Activated naive CD8-positive, alpha-beta T cell treated with anti-CD3 and anti-CD28 coated beads, Interleukin-2, amount 50 U/mL, for 24 hours (primary cell): ENCODE measurements at regions not wholly inside any gene's neighbourhood (a gene's known extent, or its start where the extent isn't known, plus 50 kb on each side); places are given as distances from the start of the nearest gene placed in this dataset.
A peak's percentile ranks its signal among the peaks of the same experiment; 100 is the strongest.
"Not testable (repeated sequence)": the region's sequence is repeated elsewhere in the genome, so short reads cannot be mapped to it uniquely, and the experiment has no call there.

ENCODE experiments used
- ATAC-seq: fragments of 150-1000 bp; cut with Tn5 transposase; one replicate; pipeline ENCODE4 v1.10.0; 2021
- DNase-seq: peaks from one replicate; pipeline ENCODE4 v3.0.0; 2021
- H3K27ac Mint-ChIP-seq: one replicate; pipeline ENCODE4 v1.8.0; 2021; ENCODE audit warnings: mild to moderate bottlenecking, mixed read lengths
- H3K27me3 Mint-ChIP-seq: one replicate; pipeline ENCODE4 v1.8.0; 2021; ENCODE audit warnings: mixed read lengths
- H3K36me3 Mint-ChIP-seq: one replicate; pipeline ENCODE4 v1.8.0; 2021; ENCODE audit warnings: low read depth, mixed read lengths
- H3K4me1 Mint-ChIP-seq: one replicate; pipeline ENCODE4 v1.8.0; 2021; ENCODE audit warnings: mixed read lengths
- H3K4me3 Mint-ChIP-seq: one replicate; pipeline ENCODE4 v1.8.0; 2021; ENCODE audit warnings: mild to moderate bottlenecking, moderate library complexity, mixed read lengths
- H3K9me3 Mint-ChIP-seq: one replicate; pipeline ENCODE4 v1.8.0; 2021; ENCODE audit warnings: mixed read lengths

DNA sequence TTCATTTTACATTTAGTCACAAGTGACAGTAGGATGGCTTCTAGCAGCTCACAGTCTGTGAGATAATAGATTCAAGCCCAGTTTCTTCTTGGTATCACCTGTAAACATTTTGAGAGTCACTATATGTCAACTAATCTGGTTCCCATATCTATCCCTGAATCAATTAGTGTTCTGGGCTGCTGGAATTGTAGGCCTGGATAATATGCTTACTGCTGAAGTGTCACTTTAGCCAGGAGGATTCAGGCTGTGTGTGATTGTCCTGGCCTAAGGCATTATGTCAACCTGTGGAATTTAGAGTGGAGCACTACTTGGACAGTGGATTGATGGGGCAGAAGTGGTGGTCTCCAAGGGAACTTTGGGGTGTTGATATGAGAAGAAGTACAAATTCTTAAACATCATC is 1071.8 kb upstream of the CITED2 start:
- no peaks in the 10 kb centered on the region for H3K9me3 Mint-ChIP-seq
- no peak overlapping the region for H3K27ac Mint-ChIP-seq
- H3K4me3 Mint-ChIP-seq, result no peak overlapping the region
- H3K36me3 Mint-ChIP-seq, result no peaks in the 10 kb centered on the region
- no peaks in the 10 kb centered on the region for H3K27me3 Mint-ChIP-seq
- DNase-seq, result no peak
- ATAC-seq, result no peak
- H3K4me1 Mint-ChIP-seq, result no peaks in the 10 kb centered on the region

DNA sequence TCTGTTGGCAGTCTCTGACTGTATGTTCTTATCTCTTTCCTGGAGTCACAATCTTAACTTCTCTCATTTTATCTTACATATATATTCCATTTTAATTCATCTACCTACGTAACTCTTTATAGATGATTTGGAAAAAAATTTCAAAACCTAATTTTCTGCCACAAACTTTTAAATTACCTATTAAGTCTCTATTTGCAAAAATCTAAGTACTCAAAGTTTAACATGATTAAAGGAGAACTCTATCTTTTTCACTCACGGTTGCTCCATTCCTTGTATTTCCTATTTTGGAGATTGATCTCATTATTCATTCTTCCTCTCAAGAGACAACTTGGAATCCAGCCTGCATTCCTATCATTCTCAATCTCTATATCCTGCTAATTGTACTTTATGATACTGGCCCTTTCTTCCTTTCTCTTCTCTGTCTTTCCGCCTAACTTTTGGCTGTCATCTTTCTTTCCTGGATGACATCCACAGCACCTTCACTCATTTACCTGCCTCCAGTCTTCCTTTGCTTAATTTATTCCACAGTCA is 1071.1 kb upstream of the CITED2 start:
- Mint-ChIP-seq H3K9me3 (no peaks in the 10 kb centered on the region), H3K4me1 (no peaks in the 10 kb centered on the region), H3K36me3 (no peaks in the 10 kb centered on the region), H3K27me3 (no peaks in the 10 kb centered on the region), H3K4me3 (no peak overlapping the region), H3K27ac (no peak overlapping the region)
- DNase-seq, result no peak
- ATAC-seq, result no peak

DNA sequence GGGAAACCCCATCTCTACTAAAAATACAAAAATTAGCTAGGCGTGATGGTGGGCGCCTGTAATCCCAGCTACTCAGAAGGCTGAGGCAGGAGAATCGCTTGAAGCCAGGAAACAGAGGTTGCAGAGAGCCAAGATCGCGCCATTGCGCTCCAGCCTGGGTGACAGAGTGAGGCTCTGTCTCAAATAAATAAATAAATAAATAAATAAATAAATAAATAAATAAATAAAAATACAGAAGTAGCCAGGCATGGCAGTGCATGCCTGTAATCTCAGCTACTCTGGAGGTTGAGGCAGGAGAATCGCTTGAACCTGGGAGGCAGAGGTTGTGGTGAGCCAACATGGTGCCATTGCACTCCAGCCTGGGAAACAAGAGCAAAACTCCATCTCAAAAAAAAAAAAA is 1068.7 kb upstream of the CITED2 start:
- not testable (repeated sequence) for ATAC-seq, H3K4me1 Mint-ChIP-seq, DNase-seq, H3K4me3 Mint-ChIP-seq, H3K36me3 Mint-ChIP-seq, H3K9me3 Mint-ChIP-seq, H3K27ac Mint-ChIP-seq, H3K27me3 Mint-ChIP-seq

DNA sequence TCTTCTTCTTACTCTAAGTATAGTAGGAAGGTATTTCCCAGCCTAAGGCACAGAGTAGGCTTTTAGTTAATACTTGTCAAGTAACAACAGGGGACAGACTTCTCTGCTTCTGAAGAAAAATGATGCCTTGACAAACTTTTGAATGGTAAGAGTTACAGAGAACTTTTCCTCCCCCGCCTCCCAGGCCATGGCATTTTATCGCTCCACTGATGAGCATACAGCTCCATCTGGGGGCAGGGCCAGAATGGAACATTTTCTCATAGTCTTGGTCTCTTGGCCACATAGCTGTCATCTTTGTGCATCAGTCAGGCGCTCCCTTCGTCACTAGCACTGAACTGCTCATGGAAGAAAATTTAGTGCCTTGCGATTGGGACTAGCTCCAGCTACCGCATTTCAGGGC is 1066.8 kb upstream of the CITED2 start:
- ATAC-seq, result peak; percentile 28

DNA sequence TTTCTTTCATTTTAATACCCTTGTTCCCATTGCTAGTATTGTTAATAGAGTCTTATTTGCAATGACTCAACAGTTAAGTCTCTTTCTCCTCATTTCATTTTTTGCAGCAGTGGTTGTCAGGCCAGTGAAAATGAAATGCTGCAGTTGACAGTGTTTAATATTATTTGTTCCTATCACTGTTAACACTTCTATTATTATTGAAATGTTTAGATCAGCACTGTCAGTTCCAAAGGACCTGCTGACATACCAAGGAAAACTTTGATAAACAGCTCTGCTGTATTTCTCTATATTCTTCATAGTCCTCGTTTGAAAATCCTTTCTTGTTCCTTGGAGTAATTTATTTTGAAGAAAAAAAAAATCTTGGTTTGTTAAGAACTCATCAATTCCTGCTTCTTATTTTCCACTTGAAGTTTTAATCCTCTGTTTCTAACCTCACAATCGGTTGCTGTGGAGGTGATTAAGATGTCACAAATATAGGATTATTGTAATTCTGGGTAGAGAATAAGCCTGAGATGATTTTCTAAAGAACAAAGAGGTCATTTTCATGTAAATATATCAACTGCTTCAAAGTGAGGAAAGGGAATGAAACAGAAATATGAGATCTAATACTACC is 1065.9 kb upstream of the CITED2 start:
- H3K27ac Mint-ChIP-seq, result no peak overlapping the region
- H3K4me3 Mint-ChIP-seq, result no peak overlapping the region
- ATAC-seq (no peak), DNase-seq (no peak)
- no peaks in the 10 kb centered on the region for H3K36me3 Mint-ChIP-seq
- peaks cover 2% of the 10 kb centered on the region for H3K27me3 Mint-ChIP-seq
- H3K9me3 Mint-ChIP-seq, result no peaks in the 10 kb centered on the region
- H3K4me1 Mint-ChIP-seq, result no peaks in the 10 kb centered on the region

More for the DNA sequence above, 1066.8 kb upstream of the CITED2 start:
- Mint-ChIP-seq H3K36me3 (no peaks in the 10 kb centered on the region), H3K9me3 (no peaks in the 10 kb centered on the region), H3K4me1 (no peaks in the 10 kb centered on the region), H3K4me3 (no peak overlapping the region), H3K27ac (no peak overlapping the region), H3K27me3 (peaks cover 2% of the 10 kb centered on the region)
- no peak for DNase-seq

DNA sequence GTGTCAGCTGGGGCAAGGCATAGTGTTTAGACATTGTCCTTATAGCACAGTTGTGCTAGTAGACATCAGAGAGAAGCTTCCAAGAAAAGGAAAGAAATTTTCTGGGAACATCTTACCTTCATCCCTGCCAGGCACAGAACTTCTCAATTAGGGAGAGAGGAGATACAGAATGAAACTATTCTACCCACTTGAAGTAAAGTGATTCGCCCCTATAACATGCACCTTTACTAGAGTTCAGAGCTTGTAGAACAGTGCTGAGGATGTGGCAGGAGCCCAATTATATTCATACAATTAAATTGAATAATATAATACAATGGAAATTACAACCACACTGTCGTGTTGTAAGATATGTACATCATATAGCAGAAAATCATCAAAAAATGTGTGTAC is 1063.9 kb upstream of the CITED2 start:
- no peaks in the 10 kb centered on the region for H3K9me3 Mint-ChIP-seq
- no peaks in the 10 kb centered on the region for H3K36me3 Mint-ChIP-seq
- H3K4me3 Mint-ChIP-seq, result no peak overlapping the region
- H3K27ac Mint-ChIP-seq, result no peak overlapping the region
- peaks cover 2% of the 10 kb centered on the region for H3K27me3 Mint-ChIP-seq
- H3K4me1 Mint-ChIP-seq, result no peaks in the 10 kb centered on the region
- ATAC-seq, result no peak
- DNase-seq, result no peak

DNA sequence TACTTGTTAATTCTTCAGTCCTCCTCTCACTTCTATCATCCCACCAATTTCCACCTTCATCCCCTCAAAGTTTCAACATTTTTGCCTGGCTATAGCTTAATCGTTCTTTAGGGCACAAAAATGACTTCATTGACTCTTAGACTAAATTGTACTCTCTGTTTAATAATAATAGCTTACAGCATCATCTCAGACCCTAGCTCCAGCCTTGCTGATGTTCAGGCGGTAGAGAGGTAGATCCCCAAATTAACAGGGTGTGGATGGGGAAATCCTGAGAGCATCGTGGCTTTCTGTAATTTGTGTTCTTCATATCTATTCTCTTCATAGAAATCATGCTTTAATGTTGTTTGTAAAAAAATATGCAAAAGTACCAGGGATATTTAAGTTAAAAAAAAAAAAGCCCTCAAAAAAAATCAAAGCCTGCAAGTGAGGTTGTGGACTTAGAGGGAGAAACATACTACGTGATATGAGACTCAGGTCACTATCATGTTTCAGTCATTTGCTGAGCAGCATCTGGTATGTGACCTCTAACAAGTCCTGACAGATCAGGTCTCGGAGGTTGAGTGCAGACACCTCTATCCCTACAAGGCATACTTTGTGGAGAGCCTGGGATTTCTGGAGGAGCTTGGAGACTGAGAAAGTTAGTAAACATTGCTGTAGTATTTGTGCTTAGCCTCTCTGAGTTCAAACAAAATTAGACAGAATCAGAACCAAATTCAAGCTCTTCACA is 1063.3 kb upstream of the CITED2 start:
- Mint-ChIP-seq H3K27ac (no peak overlapping the region), H3K27me3 (peaks cover 2% of the 10 kb centered on the region), H3K4me1 (no peaks in the 10 kb centered on the region), H3K9me3 (no peaks in the 10 kb centered on the region), H3K4me3 (no peak overlapping the region), H3K36me3 (no peaks in the 10 kb centered on the region)
- ATAC-seq (no peak), DNase-seq (no peak)

DNA sequence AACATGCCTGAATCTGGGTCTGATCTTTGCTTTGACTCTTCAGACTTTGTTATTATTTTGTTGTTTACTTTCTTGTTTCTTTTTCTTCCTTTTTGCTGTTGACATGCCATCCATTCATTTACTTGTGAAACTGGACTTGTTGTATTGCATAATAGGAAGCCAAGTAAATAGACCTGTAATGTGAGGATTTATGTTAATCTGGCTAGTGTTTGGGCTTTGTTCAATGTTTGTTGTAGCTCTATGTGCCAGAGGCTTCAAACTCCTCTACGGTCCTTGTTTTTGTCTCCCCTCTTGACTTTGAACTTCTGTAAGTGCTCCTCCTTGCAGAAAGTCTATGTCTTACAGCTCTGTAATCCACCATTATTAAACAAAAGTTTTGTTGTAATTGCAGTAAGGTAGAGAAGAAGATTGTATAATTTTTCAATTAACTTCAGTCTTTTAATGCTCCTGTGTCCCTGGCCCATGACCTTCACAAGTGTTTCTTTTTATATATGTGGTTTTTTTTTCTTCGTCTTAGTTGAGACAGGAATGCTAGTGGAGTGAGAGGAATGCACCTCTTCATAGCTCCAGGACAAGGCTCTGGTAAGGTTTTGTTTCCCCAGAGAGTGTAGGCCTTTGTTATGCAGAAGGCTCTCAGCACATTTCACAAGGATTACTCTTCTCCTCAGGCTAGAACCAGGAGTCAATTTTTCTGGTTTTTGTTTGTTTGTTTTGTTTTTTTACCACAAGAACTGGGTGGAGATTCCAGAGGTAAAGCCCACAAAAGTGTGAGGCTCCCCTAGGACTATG is 1061.8 kb upstream of the CITED2 start:
- no peak overlapping the region for H3K27ac Mint-ChIP-seq
- no peak for DNase-seq
- peaks cover 2% of the 10 kb centered on the region for H3K27me3 Mint-ChIP-seq
- H3K4me1 Mint-ChIP-seq, result no peaks in the 10 kb centered on the region
- ATAC-seq, result no peak
- no peaks in the 10 kb centered on the region for H3K9me3 Mint-ChIP-seq
- no peak overlapping the region for H3K4me3 Mint-ChIP-seq
- H3K36me3 Mint-ChIP-seq, result no peaks in the 10 kb centered on the region

DNA sequence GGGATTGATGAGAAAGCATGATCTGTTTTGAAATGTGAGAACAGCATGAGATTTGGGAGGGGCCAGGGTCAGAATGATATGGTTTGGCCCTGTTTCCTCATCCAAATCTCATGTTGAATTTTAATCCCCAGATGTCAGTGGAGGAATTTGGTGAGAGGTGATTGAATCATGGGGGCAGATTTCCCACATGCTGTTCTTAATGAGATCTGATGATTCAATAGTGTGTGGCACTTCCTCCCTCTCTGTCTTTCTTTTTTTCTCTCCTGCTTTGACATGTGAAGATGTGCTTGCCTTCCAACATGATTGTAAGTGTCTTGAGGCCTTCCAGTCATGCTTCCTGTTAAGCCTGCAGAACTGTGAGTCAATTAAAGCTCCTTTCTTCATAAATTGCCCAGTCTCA is 1060.3 kb upstream of the CITED2 start:
- Mint-ChIP-seq H3K27ac (no peak overlapping the region), H3K27me3 (no peaks in the 10 kb centered on the region), H3K4me3 (no peak overlapping the region), H3K9me3 (no peaks in the 10 kb centered on the region), H3K36me3 (no peaks in the 10 kb centered on the region), H3K4me1 (no peaks in the 10 kb centered on the region)
- DNase-seq (no peak), ATAC-seq (no peak)

DNA sequence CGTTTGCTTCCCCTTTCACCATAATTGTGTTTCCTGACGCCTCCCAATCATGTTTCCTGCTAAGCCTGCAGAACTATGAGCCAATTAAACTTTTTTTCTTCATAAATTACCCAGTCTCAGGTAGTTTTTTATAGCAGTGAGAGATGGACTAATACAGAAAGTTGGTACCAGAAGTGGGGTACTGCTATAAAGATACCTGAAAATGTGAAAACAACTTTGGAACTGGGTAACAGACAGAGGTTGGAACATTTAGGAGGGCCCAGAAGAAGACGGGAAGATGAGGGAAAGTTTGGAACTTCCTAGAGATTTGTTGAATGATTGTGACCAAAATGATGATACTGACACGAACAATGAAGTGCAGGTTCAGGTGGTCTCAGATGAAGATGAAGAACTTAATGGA is 1058.6 kb upstream of the CITED2 start:
- no peak overlapping the region for H3K27ac Mint-ChIP-seq
- DNase-seq (no peak), ATAC-seq (no peak)
- H3K9me3 Mint-ChIP-seq, result no peaks in the 10 kb centered on the region
- H3K4me1 Mint-ChIP-seq, result no peaks in the 10 kb centered on the region
- no peaks in the 10 kb centered on the region for H3K27me3 Mint-ChIP-seq
- no peak overlapping the region for H3K4me3 Mint-ChIP-seq
- no peaks in the 10 kb centered on the region for H3K36me3 Mint-ChIP-seq

DNA sequence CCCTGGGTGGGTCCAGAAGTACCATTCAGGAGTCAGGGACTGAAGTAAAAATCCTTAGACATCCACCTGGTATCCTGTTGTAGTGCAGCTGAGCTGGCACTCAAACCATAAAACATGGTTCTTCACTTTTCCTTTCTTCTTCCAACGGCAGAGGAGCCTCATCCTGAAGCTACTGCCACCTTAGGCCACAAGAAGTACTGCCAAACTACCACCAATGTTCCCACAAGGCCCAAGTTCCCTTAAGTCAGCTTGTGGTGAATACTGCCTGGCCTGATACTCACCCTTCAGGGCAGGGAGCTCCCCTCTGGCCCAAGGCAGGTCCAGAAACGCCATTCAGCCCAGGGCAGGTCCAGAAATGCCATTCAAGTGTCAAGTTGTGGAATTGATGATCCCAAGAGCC is 1053.4 kb upstream of the CITED2 start:
- no peak overlapping the region for H3K27ac Mint-ChIP-seq
- no peak for ATAC-seq

DNA sequence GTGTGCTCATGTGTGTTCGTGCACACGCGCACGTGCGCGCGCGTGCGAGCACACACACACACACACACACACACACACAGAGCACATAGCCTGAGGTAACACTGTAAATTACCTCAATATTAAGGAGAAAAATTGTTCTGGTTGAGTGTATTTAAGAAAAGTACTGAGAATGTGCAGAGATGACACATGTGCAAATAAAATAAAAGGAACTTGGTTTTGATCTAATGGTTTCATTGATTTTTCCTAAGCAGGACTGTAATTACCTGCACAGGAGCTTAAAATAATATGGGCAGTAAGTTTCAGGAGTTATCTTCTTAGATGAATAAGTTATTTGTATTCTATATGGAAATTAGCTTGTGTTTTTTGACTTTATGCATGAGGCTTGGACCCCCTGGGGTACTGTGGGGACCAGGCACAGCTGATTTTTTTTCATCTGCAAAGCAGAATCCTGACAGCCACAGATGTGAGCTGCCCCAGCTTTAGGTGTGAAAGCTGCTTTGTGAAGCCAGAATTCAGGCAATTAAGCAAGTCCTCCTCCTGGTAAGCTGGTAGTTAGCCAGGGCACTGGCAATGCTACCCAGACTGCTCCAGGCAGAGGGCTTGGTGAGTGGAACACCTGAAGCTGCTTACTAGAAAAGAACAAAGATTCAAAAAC is 1040.6 kb upstream of the CITED2 start:
- no peak overlapping the region for H3K4me3 Mint-ChIP-seq
- ATAC-seq, result no peak
- H3K27ac Mint-ChIP-seq, result no peak overlapping the region
- H3K36me3 Mint-ChIP-seq, result peaks cover under 1% of the 10 kb centered on the region
- H3K27me3 Mint-ChIP-seq, result peaks cover 5% of the 10 kb centered on the region
- H3K9me3 Mint-ChIP-seq, result peaks cover 12% of the 10 kb centered on the region
- DNase-seq, result no peak
- H3K4me1 Mint-ChIP-seq, result no peaks in the 10 kb centered on the region

More for the DNA sequence above, 1053.4 kb upstream of the CITED2 start:
- H3K9me3 Mint-ChIP-seq, result no peaks in the 10 kb centered on the region
- H3K4me1 Mint-ChIP-seq, result no peaks in the 10 kb centered on the region
- no peak overlapping the region for H3K4me3 Mint-ChIP-seq
- no peaks in the 10 kb centered on the region for H3K36me3 Mint-ChIP-seq
- no peaks in the 10 kb centered on the region for H3K27me3 Mint-ChIP-seq
- no peak for DNase-seq

DNA sequence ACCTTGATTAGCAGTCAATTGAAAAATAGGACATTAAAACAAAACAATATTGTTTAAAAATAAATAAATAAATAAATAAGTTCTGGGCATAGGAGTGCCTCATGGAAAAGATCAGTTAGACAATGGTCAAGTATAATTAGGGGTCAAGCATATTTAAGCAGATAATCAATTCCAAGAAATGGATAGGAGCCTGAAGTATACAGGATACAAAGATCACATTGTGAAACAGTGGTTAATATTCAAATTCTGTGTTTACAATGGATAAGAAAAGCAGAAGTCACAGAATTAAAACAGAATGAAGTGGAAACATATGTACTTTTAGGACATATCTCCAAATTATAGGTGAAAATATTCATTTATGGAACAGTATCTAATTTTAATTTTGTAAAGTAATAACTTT is 1028.6 kb upstream of the CITED2 start:
- ATAC-seq (no peak), DNase-seq (no peak)
- Mint-ChIP-seq H3K27me3 (no peaks in the 10 kb centered on the region), H3K9me3 (peaks cover 6% of the 10 kb centered on the region), H3K36me3 (peaks cover 2% of the 10 kb centered on the region), H3K4me3 (no peak overlapping the region), H3K4me1 (no peaks in the 10 kb centered on the region), H3K27ac (no peak overlapping the region)

DNA sequence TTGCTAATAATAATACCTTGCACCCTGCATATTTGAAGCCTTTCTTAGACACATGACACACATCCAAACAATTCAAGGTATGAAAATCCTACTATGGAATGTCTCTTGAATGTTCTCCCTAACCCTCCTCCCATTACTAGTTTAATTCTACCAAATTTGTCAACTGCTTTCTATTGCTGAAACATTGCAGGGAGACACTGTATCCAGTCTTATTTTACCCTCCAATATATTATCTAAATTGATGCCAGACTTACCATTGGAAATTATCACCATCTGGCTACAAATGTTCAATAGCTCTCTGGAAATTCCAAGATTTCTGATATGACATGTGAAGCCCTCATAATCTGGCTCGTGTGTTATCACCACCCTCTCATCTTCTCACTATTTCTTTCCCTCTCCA is 1027.3 kb upstream of the CITED2 start:
- Mint-ChIP-seq H3K27ac (no peak overlapping the region), H3K9me3 (no peaks in the 10 kb centered on the region), H3K4me1 (no peaks in the 10 kb centered on the region), H3K27me3 (no peaks in the 10 kb centered on the region), H3K36me3 (no peaks in the 10 kb centered on the region), H3K4me3 (no peak overlapping the region)
- ATAC-seq (no peak), DNase-seq (no peak)
